Gastroesophageal sphincter (tissue), 4 donors: ENCODE measurements at regions not wholly inside any gene's neighbourhood (a gene's known extent, or its start where the extent isn't known, plus 50 kb on each side); places are given as distances from the start of the nearest gene placed in this dataset.
A peak's percentile ranks its signal among the peaks of the same experiment; 100 is the strongest.

Experiments used
- ATAC-seq: fragments of 150-250 bp; one replicate; pipeline ENCODE4 v1.9.1; 2016; ENCODE audit warnings: mild to moderate bottlenecking, moderate library complexity
- H3K27ac ChIP-seq, 4 donors: fragments of 200-600 bp; sonication (generic) in 3 of 4; 1 replicate in 3 of 4; 2 replicates in 1 of 4; pipeline ENCODE4 v1.5.1; 2016 to 2019
- H3K27me3 ChIP-seq: fragments of 200-600 bp; sonication (generic); one replicate; pipeline ENCODE4 v1.5.1; 2019
- H3K36me3 ChIP-seq, 2 donors: fragments of 200-600 bp; sonication (generic); one replicate each; pipeline ENCODE4 v1.5.1; 2019; ENCODE audit warnings: control low read depth in 1 of 2
- H3K4me1 ChIP-seq, 3 donors: fragments of 200-600 bp; sonication (generic); 1 replicate in 2 of 3; 2 replicates in 1 of 3; pipeline ENCODE4 v1.5.1; 2016 to 2019; ENCODE audit warnings: control low read depth in 2 of 3
- H3K4me3 ChIP-seq, 2 donors: fragments of 200-600 bp; sonication (generic); one replicate each; pipeline ENCODE4 v1.5.1; 2019; ENCODE audit warnings: mild to moderate bottlenecking in 1 of 2, moderate library complexity in 1 of 2
- H3K9me3 ChIP-seq, 3 donors: fragments of 200-600 bp; sonication (generic); one replicate each; pipeline ENCODE4 v1.5.1; 2017 to 2019; ENCODE audit warnings: control low read depth in 2 of 3
- EP300 ChIP-seq: sonication (generic); formaldehyde crosslinking; IDR thresholded peaks from one replicate; pipeline ENCODE4 v1.6.1; 2017; ENCODE audit warnings: antibody characterized with exemption, mild to moderate bottlenecking
- POLR2A ChIP-seq, 2 donors: fragments of 450-650 bp; IDR thresholded peaks; one replicate each; pipeline ENCODE4 v1.6.1; 2017; ENCODE audit warnings: antibody characterized with exemption in 2 of 2, mild to moderate bottlenecking in 2 of 2, moderate library complexity in 1 of 2
- POLR2AphosphoS5 ChIP-seq: sonication (generic); formaldehyde crosslinking; IDR thresholded peaks from one replicate; pipeline ENCODE4 v1.6.1; 2017; ENCODE audit warnings: antibody characterized with exemption
- WGBS, 2 donors: methylation state at CpG; one replicate each; pipeline ENCODE4 v1.1.5; 2018; ENCODE audit warnings: low coverage in 1 of 2; 5-methylcytosine and 5-hydroxymethylcytosine counted together
- TF ChIP-seq, protein P1 (sequence below), 4 experiments: fragments of 200-600 bp in 2 of 4; fragments of 450-650 bp in 2 of 4; sonication (generic) in 1 of 4; IDR thresholded peaks; one replicate each; pipeline ENCODE4 v1.5.1; 2017 to 2019; ENCODE audit warnings: antibody characterized with exemption in 4 of 4, mild to moderate bottlenecking in 2 of 4, moderate library complexity in 2 of 4

DNA sequence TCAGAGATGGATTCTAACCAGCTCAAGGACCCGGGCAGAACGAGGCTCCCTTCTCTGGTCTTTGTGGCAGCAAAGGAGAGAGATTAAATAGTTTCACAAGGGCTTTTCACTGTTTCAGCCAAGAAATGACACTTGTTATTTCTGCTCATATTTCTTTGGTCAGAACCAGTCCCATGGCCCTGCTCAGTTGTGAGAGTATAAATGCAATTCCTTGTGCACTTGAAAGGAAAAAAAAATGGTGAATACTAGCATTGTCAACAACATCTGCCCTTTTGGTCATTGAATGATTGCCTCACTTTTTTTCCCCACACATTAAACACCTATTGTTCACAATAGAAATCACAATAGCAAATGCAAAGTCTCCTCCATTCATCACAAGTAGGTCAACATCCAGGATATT lies 104.4 kb downstream of the RDH14 start:
- TF ChIP-seq POLR2AphosphoS5 (no peak), EP300 (no peak), POLR2A (IDR thresholded peaks at IDR 0.05) (no peak)
- TF ChIP-seq, protein P1, sequence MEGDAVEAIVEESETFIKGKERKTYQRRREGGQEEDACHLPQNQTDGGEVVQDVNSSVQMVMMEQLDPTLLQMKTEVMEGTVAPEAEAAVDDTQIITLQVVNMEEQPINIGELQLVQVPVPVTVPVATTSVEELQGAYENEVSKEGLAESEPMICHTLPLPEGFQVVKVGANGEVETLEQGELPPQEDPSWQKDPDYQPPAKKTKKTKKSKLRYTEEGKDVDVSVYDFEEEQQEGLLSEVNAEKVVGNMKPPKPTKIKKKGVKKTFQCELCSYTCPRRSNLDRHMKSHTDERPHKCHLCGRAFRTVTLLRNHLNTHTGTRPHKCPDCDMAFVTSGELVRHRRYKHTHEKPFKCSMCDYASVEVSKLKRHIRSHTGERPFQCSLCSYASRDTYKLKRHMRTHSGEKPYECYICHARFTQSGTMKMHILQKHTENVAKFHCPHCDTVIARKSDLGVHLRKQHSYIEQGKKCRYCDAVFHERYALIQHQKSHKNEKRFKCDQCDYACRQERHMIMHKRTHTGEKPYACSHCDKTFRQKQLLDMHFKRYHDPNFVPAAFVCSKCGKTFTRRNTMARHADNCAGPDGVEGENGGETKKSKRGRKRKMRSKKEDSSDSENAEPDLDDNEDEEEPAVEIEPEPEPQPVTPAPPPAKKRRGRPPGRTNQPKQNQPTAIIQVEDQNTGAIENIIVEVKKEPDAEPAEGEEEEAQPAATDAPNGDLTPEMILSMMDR (IDR thresholded peaks at IDR 0.05): no peak
- Histone ChIP-seq H3K36me3 (no peaks in the 10 kb centered on the region), H3K27me3 (no peaks in the 10 kb centered on the region), H3K4me3 (no peak overlapping the region), H3K9me3 (no peaks in the 10 kb centered on the region), H3K27ac (peak overlapping the region; percentile 39 to 75 (median 64)), H3K4me1 (peaks cover 10 to 24% (median 14%) of the 10 kb centered on the region in 3 donors)
- WGBS, 2 donors: 5 to 18% methylated on average over 2 of the region's 2 CpGs
- ATAC-seq: peak; percentile 61

DNA sequence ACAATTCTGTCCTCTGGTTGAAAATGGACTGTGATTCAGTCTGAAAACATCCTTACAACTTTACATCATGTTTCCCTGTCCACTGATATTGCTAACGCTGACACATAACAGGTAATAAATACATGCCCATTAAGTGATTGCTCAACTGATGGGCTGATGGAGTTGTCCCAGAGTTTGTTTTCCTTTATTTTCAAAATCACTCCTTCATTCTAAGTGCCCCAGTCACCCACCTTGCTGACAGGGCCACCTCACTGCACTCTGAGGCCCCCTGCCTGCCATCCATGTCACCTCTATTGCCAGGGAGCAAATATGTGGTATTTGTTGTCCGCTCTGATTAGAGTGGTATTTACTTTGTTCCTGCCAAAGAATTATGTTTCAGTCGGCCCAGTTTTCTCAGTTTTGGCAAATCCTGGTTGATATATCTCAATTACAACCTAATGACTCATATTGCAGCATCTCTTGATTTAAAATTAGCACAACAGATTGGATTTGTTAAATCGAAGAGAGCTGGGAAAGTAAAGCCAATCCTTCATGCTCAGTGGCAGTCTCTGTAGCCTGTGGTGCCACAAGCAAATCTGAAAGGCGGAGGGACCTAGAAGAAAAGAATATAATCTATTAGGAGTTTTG lies 105.1 kb downstream of the RDH14 start:
- H3K36me3 ChIP-seq: no peaks in the 10 kb centered on the region
- H3K27ac ChIP-seq: peak overlapping the region; percentile 29 to 75 (median 64)
- H3K4me3 ChIP-seq: no peak overlapping the region
- no peaks in the 10 kb centered on the region for H3K9me3 ChIP-seq
- TF ChIP-seq, protein P1 (IDR thresholded peaks at IDR 0.05): peak in 1 of 4 experiments; percentile 33
- TF ChIP-seq POLR2AphosphoS5 (peak; percentile 22), POLR2A (IDR thresholded peaks at IDR 0.05) (no peak), EP300 (no peak)
- ATAC-seq: peak; percentile 81
- H3K4me1 ChIP-seq: peaks cover 10 to 24% (median 14%) of the 10 kb centered on the region in 3 donors
- 29 to 36% methylated on average over 4 to 5 of the region's 5 CpGs for WGBS, 2 donors
- no peaks in the 10 kb centered on the region for H3K27me3 ChIP-seq

DNA sequence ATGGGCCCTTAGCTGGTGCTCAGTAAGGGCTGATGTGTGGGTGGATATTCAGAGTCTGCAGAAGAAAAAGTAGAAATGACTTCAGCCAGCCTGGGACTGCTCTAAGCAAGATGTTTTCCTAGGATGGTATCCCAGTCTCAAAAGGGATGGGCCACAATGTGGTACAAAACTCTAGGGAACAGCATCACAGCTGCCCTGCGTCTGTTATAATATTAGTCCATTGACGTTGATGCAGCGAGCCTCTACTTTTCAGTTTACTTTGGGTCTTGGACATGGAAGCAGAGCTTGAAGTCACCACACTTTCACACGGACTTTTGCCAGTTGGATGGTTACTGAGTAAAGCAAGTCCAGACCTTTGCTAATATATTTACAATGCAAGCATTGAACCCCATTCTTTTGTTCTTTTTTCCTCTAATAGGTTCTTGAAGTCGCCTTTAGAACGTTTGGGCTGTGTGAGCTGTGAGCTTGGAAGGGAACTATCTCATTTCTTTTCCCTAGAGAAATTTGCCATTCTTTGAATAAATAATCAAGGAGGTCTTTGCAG lies 105.7 kb downstream of the RDH14 start:
- no peaks in the 10 kb centered on the region for H3K27me3 ChIP-seq
- no peak for TF ChIP-seq POLR2A (IDR thresholded peaks at IDR 0.05)
- peaks cover 10 to 24% (median 14%) of the 10 kb centered on the region in 3 donors for H3K4me1 ChIP-seq
- peak overlapping the region; percentile 59 to 75 (median 64) for H3K27ac ChIP-seq
- H3K36me3 ChIP-seq: no peaks in the 10 kb centered on the region
- no peak overlapping the region for H3K4me3 ChIP-seq
- peak; percentile 41 for ATAC-seq
- WGBS, 2 donors: 45 to 69% methylated on average over 5 to 6 of the region's 6 CpGs
- H3K9me3 ChIP-seq: no peaks in the 10 kb centered on the region

DNA sequence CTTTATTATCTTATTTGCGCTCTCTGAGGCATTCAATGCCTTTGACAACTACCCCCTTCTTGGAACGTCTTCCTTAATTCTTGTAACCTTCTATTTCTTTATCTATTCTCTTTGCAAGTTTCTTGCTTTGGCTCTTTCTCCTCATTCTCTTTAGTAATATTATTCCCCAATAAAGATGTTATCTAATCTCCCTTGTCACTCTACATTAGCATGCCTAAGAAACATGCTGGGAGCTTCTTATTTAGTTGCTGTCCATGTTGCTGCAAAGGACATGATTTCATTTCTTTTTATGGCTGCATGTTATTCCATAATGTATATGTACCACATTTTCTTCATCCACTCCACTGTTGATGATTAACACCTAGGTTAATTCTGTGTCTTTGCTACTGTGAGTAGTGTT lies 113.7 kb downstream of the RDH14 start:
- no peak for ATAC-seq
- whole genome bisulfite sequencing, 2 donors: 85 to 100% methylated on average over 2 of the region's 2 CpGs
- Histone ChIP-seq H3K9me3 (no peaks in the 10 kb centered on the region), H3K4me3 (no peak overlapping the region), H3K27me3 (no peaks in the 10 kb centered on the region), H3K36me3 (no peaks in the 10 kb centered on the region), H3K4me1 (peaks cover 10 to 38% (median 12%) of the 10 kb centered on the region in 3 donors), H3K27ac (peak overlapping the region in 3 of 4 donors; percentile 62 to 69 (median 69))
- TF ChIP-seq POLR2AphosphoS5: no peak
- TF ChIP-seq EP300: no peak
- TF ChIP-seq, protein P1 (IDR thresholded peaks at IDR 0.05): no peak
- TF ChIP-seq POLR2A (IDR thresholded peaks at IDR 0.05): no peak

DNA sequence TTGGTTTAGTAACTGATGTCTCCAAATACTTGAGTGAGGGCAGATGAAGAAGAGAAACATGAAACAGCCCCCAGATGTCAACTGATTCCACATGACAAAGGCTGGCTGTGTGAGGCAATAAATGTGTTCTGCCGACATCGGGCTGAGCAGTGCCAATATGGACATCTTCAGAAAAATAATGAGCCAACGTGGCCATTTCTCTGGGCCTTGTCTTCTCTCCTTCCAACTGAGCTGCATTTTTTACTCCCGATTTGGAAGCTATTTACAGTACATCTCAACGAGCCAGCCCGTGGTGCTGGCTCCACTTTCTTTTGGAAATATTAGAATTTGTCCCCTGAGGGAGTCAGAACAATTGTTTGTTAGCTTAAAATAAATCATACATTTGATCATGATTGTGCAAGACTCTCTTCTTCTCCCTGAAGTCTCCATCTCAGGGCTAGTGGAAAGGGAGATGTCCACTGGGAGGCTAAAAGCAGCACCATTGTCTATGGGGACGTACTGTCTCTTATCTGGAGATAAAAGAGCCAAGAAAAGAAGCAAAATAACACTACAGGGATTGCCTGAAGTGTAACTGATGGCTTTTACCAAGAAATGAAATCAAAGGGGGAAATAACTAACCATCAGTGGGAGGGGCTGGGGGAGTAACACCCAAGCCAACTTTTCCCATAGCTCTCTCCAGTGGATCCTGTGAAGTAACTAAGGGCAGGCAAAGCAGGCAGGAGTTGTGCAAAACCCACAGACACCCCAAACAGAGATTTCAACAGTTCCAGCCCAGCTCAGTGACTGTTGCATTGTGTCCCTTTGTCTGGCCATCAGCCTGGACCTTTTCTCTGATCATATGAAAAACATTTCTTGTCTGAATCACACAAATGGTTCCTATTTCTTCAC lies 114.8 kb downstream of the RDH14 start:
- peak overlapping the region; percentile 62 to 69 (median 66) for H3K27ac ChIP-seq
- no peaks in the 10 kb centered on the region for H3K36me3 ChIP-seq
- TF ChIP-seq, protein P1 (IDR thresholded peaks at IDR 0.05): peak in 2 of 4 experiments; percentile 29 to 31
- TF ChIP-seq POLR2AphosphoS5: peak; percentile 40
- TF ChIP-seq EP300: no peak
- no peaks in the 10 kb centered on the region for H3K9me3 ChIP-seq
- peak; percentile 88 for ATAC-seq
- peaks cover 10 to 42% (median 16%) of the 10 kb centered on the region in 3 donors for H3K4me1 ChIP-seq
- no peaks in the 10 kb centered on the region for H3K27me3 ChIP-seq
- WGBS, 2 donors: 10 to 17% methylated on average over 7 of the region's 7 CpGs
- no peak overlapping the region for H3K4me3 ChIP-seq
